GM20000 (cell line): ENCODE measurements at regions not wholly inside any gene's neighbourhood (a gene's known extent, or its start where the extent isn't known, plus 50 kb on each side); places are given as distances from the start of the nearest gene placed in this dataset.

Source experiments
- DNase-seq: peaks from one replicate; pipeline ENCODE4 v3.0.0; 2012; ENCODE audit warnings: low spot score
- CTCF ChIP-seq: IDR thresholded peaks from 2 replicates; pipeline ENCODE4 v1.5.1; 2012; ENCODE audit warnings: mild to moderate bottlenecking, control low read depth; ENCODE audit errors: extremely low read depth, missing control alignments

GRCh38 chr16:82329504-82330192 lies 159.6 kb upstream of the MPHOSPH6 start:
- no peak for TF ChIP-seq CTCF
- no peak for DNase-seq

GRCh38 chr16:82328881-82329469 lies 159.0 kb upstream of the MPHOSPH6 start:
- no peak for DNase-seq
- no peak for TF ChIP-seq CTCF

- DNase-seq: no peak
- TF ChIP-seq CTCF: no peak
These were observed 153.1 kb upstream of the MPHOSPH6 start for GRCh38 chr16:82323171-82323570.

GRCh38 chr16:82322177-82322576 lies 152.2 kb upstream of the MPHOSPH6 start:
- no peak for TF ChIP-seq CTCF
- DNase-seq: no peak

GRCh38 chr16:82319038-82319437 lies 149.0 kb upstream of the MPHOSPH6 start:
- no peak for TF ChIP-seq CTCF
- no peak for DNase-seq

- DNase-seq: no peak
- no peak for TF ChIP-seq CTCF
These were observed 147.6 kb upstream of the MPHOSPH6 start for GRCh38 chr16:82317411-82318167.

- DNase-seq: no peak
- no peak for TF ChIP-seq CTCF
These were observed 143.7 kb upstream of the MPHOSPH6 start for GRCh38 chr16:82313754-82314153.
